Nephron (organoid): ENCODE measurements at regions not wholly inside any gene's neighbourhood (a gene's known extent, or its start where the extent isn't known, plus 50 kb on each side); places are given as distances from the start of the nearest gene placed in this dataset.
A peak's percentile ranks its signal among the peaks of the same experiment; 100 is the strongest.

Experiments
- H3K27ac Mint-ChIP-seq, 3 experiments: 2 replicates each; pipeline ENCODE4 v1.8.0; 2020; ENCODE audit warnings: mixed read lengths in 3 of 3, mild to moderate bottlenecking in 2 of 3, moderate library complexity in 1 of 3
- H3K27me3 Mint-ChIP-seq: 2 replicates; pipeline ENCODE4 v1.8.0; 2021; ENCODE audit warnings: low read depth, mild to moderate bottlenecking, moderate library complexity, mixed read lengths
- H3K36me3 Mint-ChIP-seq: 2 replicates; pipeline ENCODE4 v1.8.0; 2020; ENCODE audit warnings: low read depth, mixed read lengths
- H3K4me1 Mint-ChIP-seq: 2 replicates; pipeline ENCODE4 v1.8.0; 2020; ENCODE audit warnings: mixed read lengths
- H3K4me3 Mint-ChIP-seq, 3 experiments: 2 replicates each; pipeline ENCODE4 v1.8.0; 2020; ENCODE audit warnings: mild to moderate bottlenecking in 3 of 3, mixed read lengths in 3 of 3, moderate library complexity in 2 of 3
- H3K9me3 Mint-ChIP-seq: 2 replicates; pipeline ENCODE4 v1.8.0; 2020; ENCODE audit warnings: mixed read lengths
- CTCF ChIP-seq, 3 experiments: fragments of 200-600 bp; sonication (generic); IDR thresholded peaks; one replicate each; pipeline ENCODE4 v1.5.0; 2021; ENCODE audit warnings: antibody characterized with exemption in 3 of 3; ENCODE audit not compliant: unreplicated experiment in 3 of 3

DNA sequence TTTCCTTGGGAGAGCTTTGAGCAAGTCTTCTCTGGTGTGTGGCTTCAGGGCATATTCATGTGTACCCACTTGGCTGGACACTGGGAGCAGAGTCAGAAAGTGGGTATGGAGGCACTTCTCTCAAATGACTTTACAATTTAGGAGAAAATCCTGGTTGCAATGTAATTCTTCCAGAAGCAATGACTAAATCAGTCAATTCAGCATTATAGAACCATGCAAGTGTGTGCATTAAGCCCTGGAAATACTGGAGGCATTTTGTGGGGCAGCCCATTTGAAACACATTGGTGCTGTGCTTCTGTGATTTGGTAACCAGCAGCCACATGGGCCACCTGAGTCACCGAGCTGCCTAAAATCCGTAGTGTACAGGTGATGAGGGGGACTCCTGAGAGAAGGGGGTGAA, 94.6 kb upstream of the TAS2R1 start:
- Mint-ChIP-seq H3K36me3 (no peaks in the 10 kb centered on the region), H3K27ac (no peak overlapping the region), H3K27me3 (peaks cover 32% of the 10 kb centered on the region), H3K4me1 (no peaks in the 10 kb centered on the region), H3K9me3 (no peaks in the 10 kb centered on the region), H3K4me3 (no peak overlapping the region)
- no peak for TF ChIP-seq CTCF (IDR thresholded peaks at IDR 0.05; ENCODE audit: unreplicated experiment in 3 of 3)

DNA sequence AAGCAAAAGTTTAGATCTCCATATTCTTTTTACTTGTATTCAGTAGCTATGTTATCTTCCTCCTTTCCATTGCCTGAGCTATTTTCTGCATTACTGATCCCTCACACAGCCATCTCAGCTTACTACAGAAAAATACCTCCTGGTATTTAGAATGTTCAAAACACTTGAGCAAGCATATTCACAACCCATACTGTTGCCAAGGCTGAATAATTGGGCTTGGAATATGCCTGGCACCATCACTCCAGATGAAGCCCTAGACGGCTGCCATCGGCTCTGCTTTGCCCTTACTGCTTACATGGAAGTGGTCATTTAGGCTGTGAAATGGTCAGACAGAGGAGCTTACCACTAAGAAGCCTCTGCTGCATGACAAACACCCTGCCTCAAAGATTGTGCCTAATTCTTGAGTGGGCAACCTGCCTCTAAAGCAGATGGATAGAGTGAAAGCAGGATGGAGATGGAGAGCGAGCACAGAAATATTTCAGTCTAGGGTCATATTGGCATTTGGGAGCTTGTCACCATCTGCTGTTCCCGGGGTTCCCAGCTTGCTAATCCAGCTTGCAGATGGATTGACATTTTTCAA, 92.5 kb upstream of the TAS2R1 start:
- Mint-ChIP-seq H3K4me3 (no peak overlapping the region), H3K36me3 (no peaks in the 10 kb centered on the region), H3K27me3 (peaks cover 27% of the 10 kb centered on the region), H3K27ac (no peak overlapping the region), H3K4me1 (no peaks in the 10 kb centered on the region), H3K9me3 (peaks cover 3% of the 10 kb centered on the region)
- TF ChIP-seq CTCF (IDR thresholded peaks at IDR 0.05; ENCODE audit: unreplicated experiment in 3 of 3): no peak

DNA sequence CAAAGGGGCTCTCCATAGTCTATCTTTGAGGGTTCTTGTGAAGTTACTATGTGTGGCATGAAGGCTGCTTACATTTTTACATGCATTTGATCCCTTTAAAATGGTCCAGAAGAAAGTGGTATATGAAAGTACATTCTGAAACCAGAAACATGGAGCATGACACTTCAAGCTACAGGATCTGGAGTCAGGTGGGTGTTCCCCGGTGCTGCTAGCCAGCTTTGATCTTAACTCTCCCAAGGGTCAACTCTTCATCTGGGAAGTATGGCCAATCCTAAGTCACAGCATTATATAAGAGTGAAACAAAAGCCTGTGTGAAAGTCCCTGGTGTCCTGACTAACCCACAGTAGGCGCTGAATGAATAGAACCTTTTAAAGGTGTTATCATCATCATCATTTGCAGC, 91.0 kb upstream of the TAS2R1 start:
- Mint-ChIP-seq H3K27me3 (peaks cover 27% of the 10 kb centered on the region), H3K4me1 (peaks cover 8% of the 10 kb centered on the region), H3K9me3 (peaks cover 13% of the 10 kb centered on the region), H3K4me3 (no peak overlapping the region), H3K36me3 (peaks cover 4% of the 10 kb centered on the region), H3K27ac (no peak overlapping the region)
- no peak for TF ChIP-seq CTCF (IDR thresholded peaks at IDR 0.05; ENCODE audit: unreplicated experiment in 3 of 3)

- Mint-ChIP-seq H3K27me3 (peaks cover 27% of the 10 kb centered on the region), H3K27ac (no peak overlapping the region), H3K9me3 (peaks cover 13% of the 10 kb centered on the region), H3K36me3 (peaks cover 4% of the 10 kb centered on the region), H3K4me3 (no peak overlapping the region), H3K4me1 (peaks cover 14% of the 10 kb centered on the region)
- no peak for TF ChIP-seq CTCF (IDR thresholded peaks at IDR 0.05; ENCODE audit: unreplicated experiment in 3 of 3)
Observed at GRCh38 chr5:9720361-9720760, 90.2 kb upstream of the TAS2R1 start.

DNA sequence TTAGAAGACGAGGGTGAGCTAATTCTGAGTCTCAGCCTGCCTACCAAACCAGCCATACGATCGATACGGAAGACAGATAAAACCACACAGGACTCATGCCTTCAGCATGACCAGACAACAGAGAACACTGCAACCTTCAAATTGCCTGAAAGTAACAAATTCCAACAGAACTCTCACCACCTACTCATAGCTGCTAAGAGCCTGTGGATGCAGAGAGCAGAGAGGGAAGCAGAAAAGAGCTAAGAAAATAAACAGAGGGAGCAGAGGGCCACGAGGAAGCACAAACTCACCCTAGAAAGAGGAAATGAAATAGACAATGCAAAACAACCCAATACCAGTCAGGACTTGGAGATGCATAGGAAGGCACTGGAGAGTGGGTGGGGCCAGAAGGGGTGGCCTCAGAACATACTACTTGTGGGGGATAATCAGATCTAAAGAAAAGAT, 86.7 kb upstream of the TAS2R1 start:
- peak overlapping the region in 1 of 3 experiments; percentile 8 for H3K27ac Mint-ChIP-seq
- H3K36me3 Mint-ChIP-seq: peaks cover 4% of the 10 kb centered on the region
- no peak for TF ChIP-seq CTCF (IDR thresholded peaks at IDR 0.05; ENCODE audit: unreplicated experiment in 3 of 3)
- peaks cover 9% of the 10 kb centered on the region for H3K27me3 Mint-ChIP-seq
- H3K4me1 Mint-ChIP-seq: peaks cover 33% of the 10 kb centered on the region
- H3K4me3 Mint-ChIP-seq: no peak overlapping the region
- H3K9me3 Mint-ChIP-seq: peaks cover 13% of the 10 kb centered on the region

DNA sequence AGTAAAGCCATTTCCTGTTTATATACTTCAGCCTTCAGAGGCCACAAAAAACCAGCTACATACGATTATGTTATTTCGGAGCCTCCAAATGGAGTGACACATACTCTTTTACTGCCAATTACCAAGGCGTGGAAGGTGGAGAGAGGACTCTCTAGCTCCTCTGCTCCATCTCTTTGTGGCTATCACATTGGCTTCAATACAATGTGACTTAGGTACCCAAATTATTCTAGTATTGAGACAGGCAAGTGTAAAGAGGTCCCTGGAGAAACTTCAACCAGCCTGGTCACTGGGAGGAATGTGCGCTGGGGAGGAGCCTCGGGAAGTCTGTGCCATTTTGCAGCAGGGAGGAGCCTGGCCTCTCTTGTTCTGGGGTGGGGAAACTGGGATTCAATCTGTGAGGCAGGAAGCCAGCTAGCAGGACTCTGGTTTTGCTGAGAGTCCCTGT, 85.8 kb upstream of the TAS2R1 start:
- peaks cover 4% of the 10 kb centered on the region for H3K36me3 Mint-ChIP-seq
- no peak overlapping the region for H3K4me3 Mint-ChIP-seq
- H3K9me3 Mint-ChIP-seq: peaks cover 13% of the 10 kb centered on the region
- TF ChIP-seq CTCF (IDR thresholded peaks at IDR 0.05; ENCODE audit: unreplicated experiment in 3 of 3): no peak
- peak overlapping the region; percentile 6 to 51 (median 39) for H3K27ac Mint-ChIP-seq
- no peaks in the 10 kb centered on the region for H3K27me3 Mint-ChIP-seq
- H3K4me1 Mint-ChIP-seq: peaks cover 33% of the 10 kb centered on the region
